ENCODE measurements at regions not wholly inside any gene's neighbourhood (a gene's known extent, or its start where the extent isn't known, plus 50 kb on each side); places are given as distances from the start of the nearest gene placed in this dataset.

DNA sequence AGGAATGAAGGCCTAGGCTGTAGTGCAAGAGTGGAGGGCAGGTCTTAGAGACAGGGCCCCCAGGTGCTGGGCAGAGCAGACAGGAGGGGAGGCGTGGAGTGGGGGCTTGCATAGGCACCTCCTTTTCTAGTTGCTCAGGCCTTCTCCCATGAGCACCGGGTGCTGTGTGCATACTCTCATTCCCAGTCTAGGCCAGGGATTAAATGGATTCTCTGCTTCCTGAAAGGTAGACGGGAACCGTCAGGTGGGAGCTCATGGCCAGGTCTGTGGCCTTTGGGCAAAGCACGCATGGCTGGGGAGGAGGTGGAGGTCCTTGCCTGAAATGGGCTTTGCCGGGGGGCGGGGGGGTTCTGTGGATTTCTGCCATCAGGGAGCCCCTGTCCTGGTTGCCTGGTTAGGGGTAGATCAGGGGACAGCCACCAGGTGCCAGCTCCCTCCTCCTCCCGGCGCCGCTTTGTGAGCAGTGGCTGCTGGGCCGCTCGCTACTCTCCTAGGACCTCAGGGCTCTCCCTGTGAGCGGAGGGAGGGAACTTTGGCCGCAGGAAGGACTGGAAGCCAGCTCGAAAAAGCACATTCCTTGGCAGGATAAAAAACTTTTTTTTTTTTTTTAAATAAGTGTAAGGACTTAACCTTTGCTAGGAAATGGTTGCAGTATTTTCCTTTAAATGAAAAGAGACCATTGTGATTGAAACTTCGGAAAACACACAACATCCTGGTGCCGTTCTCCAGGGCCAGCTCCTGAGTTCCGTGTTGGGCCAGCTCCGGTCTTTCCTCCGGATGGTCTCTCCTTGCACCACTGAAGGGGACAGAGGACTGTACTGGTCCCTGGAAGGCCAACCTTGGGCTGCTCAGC, 82.8 kb upstream of the HAAO start:
- no peak for DNase-seq (ENCODE audit: low read depth)
- H3K4me3 ChIP-seq (ENCODE audit: low read depth, low read length) = no peak overlapping the region
- TF ChIP-seq, protein P1, sequence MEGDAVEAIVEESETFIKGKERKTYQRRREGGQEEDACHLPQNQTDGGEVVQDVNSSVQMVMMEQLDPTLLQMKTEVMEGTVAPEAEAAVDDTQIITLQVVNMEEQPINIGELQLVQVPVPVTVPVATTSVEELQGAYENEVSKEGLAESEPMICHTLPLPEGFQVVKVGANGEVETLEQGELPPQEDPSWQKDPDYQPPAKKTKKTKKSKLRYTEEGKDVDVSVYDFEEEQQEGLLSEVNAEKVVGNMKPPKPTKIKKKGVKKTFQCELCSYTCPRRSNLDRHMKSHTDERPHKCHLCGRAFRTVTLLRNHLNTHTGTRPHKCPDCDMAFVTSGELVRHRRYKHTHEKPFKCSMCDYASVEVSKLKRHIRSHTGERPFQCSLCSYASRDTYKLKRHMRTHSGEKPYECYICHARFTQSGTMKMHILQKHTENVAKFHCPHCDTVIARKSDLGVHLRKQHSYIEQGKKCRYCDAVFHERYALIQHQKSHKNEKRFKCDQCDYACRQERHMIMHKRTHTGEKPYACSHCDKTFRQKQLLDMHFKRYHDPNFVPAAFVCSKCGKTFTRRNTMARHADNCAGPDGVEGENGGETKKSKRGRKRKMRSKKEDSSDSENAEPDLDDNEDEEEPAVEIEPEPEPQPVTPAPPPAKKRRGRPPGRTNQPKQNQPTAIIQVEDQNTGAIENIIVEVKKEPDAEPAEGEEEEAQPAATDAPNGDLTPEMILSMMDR (IDR thresholded peaks at IDR 0.05; ENCODE audit: insufficient read depth, low read depth, low read length) = no peak

- H3K4me3 ChIP-seq (ENCODE audit: low read depth, low read length) = no peak overlapping the region
- TF ChIP-seq, protein P1 (IDR thresholded peaks at IDR 0.05; ENCODE audit: insufficient read depth, low read depth, low read length) = no peak
- DNase-seq (ENCODE audit: low read depth) = peak; percentile 57
These were observed 80.3 kb upstream of the HAAO start for GRCh38 chr2:42872721-42873120.

DNA sequence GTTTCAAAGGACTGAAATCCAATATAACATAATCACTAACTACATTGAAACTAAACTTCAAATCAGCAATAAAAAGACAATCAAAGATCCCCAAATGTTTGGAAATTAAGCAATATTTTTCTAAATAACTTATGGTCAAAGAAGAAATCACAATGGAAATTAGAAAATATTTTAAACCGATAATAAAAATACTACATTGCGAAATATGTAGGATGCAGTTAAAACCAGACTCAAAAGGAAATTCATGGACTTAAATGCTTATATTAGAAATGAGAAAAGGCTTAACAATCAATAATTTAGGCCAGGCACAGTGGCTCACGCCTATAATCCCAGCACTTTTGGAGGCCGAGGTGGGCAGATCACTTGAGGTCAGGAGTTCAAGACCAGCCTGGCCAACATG, 79.0 kb upstream of the HAAO start:
- TF ChIP-seq, protein P1 (IDR thresholded peaks at IDR 0.05; ENCODE audit: insufficient read depth, low read depth, low read length) = no peak
- no peak overlapping the region for H3K4me3 ChIP-seq (ENCODE audit: low read depth, low read length)
- DNase-seq (ENCODE audit: low read depth) = no peak

GRCh38 chr2:42868874-42869273, 76.5 kb upstream of the HAAO start:
- no peak overlapping the region for H3K4me3 ChIP-seq (ENCODE audit: low read depth, low read length)
- DNase-seq (ENCODE audit: low read depth) = no peak
- TF ChIP-seq, protein P1 (IDR thresholded peaks at IDR 0.05; ENCODE audit: insufficient read depth, low read depth, low read length) = no peak

DNA sequence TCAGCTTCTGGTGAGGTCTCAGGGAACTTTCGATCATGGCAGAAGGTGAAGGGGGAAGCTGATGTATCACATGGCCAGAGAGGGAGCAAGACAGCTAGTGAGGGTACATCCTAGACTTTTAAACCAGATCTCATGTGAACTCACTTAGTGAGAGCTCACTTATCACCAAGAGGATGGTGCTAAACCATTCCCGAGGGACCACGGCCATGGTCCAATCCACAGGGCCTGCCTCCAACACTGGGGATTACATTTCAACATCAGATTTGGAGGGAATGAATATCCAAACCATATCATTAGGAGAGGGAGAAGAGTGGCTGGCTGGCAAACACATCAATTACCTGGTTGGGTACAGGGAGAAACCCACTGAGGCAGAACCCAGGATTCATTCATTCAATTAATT, 75.7 kb upstream of the HAAO start:
- no peak overlapping the region for H3K4me3 ChIP-seq (ENCODE audit: low read depth, low read length)
- DNase-seq (ENCODE audit: low read depth) = no peak
- TF ChIP-seq, protein P1 (IDR thresholded peaks at IDR 0.05; ENCODE audit: insufficient read depth, low read depth, low read length) = no peak

- no peak for DNase-seq (ENCODE audit: low read depth)
- H3K4me3 ChIP-seq (ENCODE audit: low read depth, low read length) = no peak overlapping the region
- TF ChIP-seq, protein P1 (IDR thresholded peaks at IDR 0.05; ENCODE audit: insufficient read depth, low read depth, low read length) = no peak
These were observed 75.0 kb upstream of the HAAO start for GRCh38 chr2:42867093-42868065.

All from fibroblast of villous mesenchyme (primary cell).